SK-N-SH (cell line): ENCODE measurements at regions not wholly inside any gene's neighbourhood (a gene's known extent, or its start where the extent isn't known, plus 50 kb on each side); places are given as distances from the start of the nearest gene placed in this dataset.

Experiments used
- CTCF ChIA-PET: fragments of 300-600, 350-600 bp; formaldehyde crosslinking; extraction: SDS; loops from one replicate; lab custom pipeline; 2021; lab: Yijun Ruan, JAX
- POLR2A ChIA-PET: fragments of 350-600 bp; sonication (Branson Sonifier 250); formaldehyde crosslinking; extraction: SDS; loops from one replicate; lab custom pipeline; 2020; ENCODE audit warnings: antibody characterized with exemption, inconsistent platforms; lab: Yijun Ruan, JAX
- DNase-seq: peaks from one replicate; pipeline ENCODE4 v3.0.0; 2012
- H2AFZ ChIP-seq: fragments of 200-600 bp; sonication (generic); 2 replicates; pipeline ENCODE4 v1.8.1; 2016; ENCODE audit warnings: antibody characterized with exemption, mild to moderate bottlenecking, low read depth
- H3F3A ChIP-seq: fragments of 200-600 bp; sonication (generic); replicated peaks from 2 replicates; pipeline ENCODE3; 2016; ENCODE audit warnings: antibody characterized with exemption, mild to moderate bottlenecking; ENCODE audit not compliant: insufficient read depth
- H3K27ac ChIP-seq, 2 experiments: fragments of 200-500 bp in 1 of 2; fragments of 200-600 bp in 1 of 2; sonication (Bioruptor generic) in 1 of 2; sonication (generic), shearing (Covaris generic) in 1 of 2; 2 replicates each; pipeline versions ENCODE4 v1.5.1 to v1.6.1; 2014 to 2016; ENCODE audit warnings: low read depth in 2 of 2, inconsistent platforms in 1 of 2, low read length in 1 of 2, mild to moderate bottlenecking in 1 of 2, mixed read lengths in 1 of 2
- H3K27me3 ChIP-seq: fragments of 200-600 bp; sonication (generic), shearing (Covaris generic); 2 replicates; pipeline ENCODE4 v1.6.1; 2016; ENCODE audit warnings: mixed run types; ENCODE audit not compliant: insufficient read depth
- H3K36me3 ChIP-seq, 2 experiments: fragments of 200-500 bp in 1 of 2; fragments of 200-600 bp in 1 of 2; sonication (Bioruptor generic) in 1 of 2; sonication (generic) in 1 of 2; replicated peaks in 1 of 2; 2 replicates each; pipeline versions ENCODE3 to v1.5.1; 2014 to 2016; ENCODE audit warnings: low read length in 1 of 2, mild to moderate bottlenecking in 1 of 2; ENCODE audit not compliant: insufficient read depth in 2 of 2, control insufficient read depth in 1 of 2
- H3K4me1 ChIP-seq, 2 experiments: fragments of 200-500 bp in 1 of 2; fragments of 200-600 bp in 1 of 2; sonication (Bioruptor generic) in 1 of 2; sonication (generic), shearing (Covaris generic) in 1 of 2; 2 replicates each; pipeline versions ENCODE4 v1.5.1 to v1.6.1; 2014 to 2016; ENCODE audit warnings: low read depth in 1 of 2, low read length in 1 of 2, mixed run types in 1 of 2; ENCODE audit not compliant: insufficient read depth in 2 of 2, control insufficient read depth in 1 of 2
- H3K4me2 ChIP-seq: fragments of 200-600 bp; sonication (generic), shearing (Covaris generic); 2 replicates; pipeline ENCODE4 v1.6.1; 2017; ENCODE audit warnings: mixed run types
- H3K4me3 ChIP-seq, 2 experiments: fragments of 200-500 bp in 1 of 2; fragments of 200-600 bp in 1 of 2; sonication (Bioruptor generic) in 1 of 2; sonication (generic), shearing (Covaris generic) in 1 of 2; 2 replicates each; pipeline versions ENCODE4 v1.5.1 to v1.8.1; 2014 to 2016; ENCODE audit warnings: low read depth in 2 of 2, inconsistent platforms in 1 of 2, low read length in 1 of 2, mild to moderate bottlenecking in 1 of 2, mixed read lengths in 1 of 2, moderate library complexity in 1 of 2
- H3K79me2 ChIP-seq: fragments of 200-600 bp; sonication (generic); 2 replicates; pipeline ENCODE4 v1.8.1; 2017; ENCODE audit warnings: mild to moderate bottlenecking; ENCODE audit not compliant: insufficient read depth
- H3K9ac ChIP-seq: fragments of 200-600 bp; sonication (generic); 2 replicates; pipeline ENCODE4 v1.6.1; 2017; ENCODE audit warnings: mixed run types
- H3K9me2 ChIP-seq: fragments of 200-600 bp; sonication (generic); 2 replicates; pipeline ENCODE4 v1.6.1; 2017; ENCODE audit warnings: mixed run types
- H3K9me3 ChIP-seq: fragments of 200-600 bp; sonication (generic); 2 replicates; pipeline ENCODE4 v1.6.1; 2017; ENCODE audit warnings: mixed run types, mild to moderate bottlenecking, moderate library complexity
- H4K20me1 ChIP-seq: fragments of 200-600 bp; sonication (generic); 2 replicates; pipeline ENCODE4 v1.6.1; 2017; ENCODE audit warnings: mild to moderate bottlenecking, mixed run types; ENCODE audit not compliant: insufficient read depth
- CHD2 ChIP-seq: fragments of 150-350 bp; IDR thresholded peaks from 2 replicates; pipeline ENCODE4 v1.6.1; 2018; ENCODE audit warnings: low read length; ENCODE audit not compliant: partially characterized antibody
- ELF1 ChIP-seq: IDR thresholded peaks from 2 replicates; pipeline ENCODE4 v1.4.0; 2012
- EP300 ChIP-seq, 2 experiments: IDR thresholded peaks; 2 replicates each; pipeline versions ENCODE4 v1.4.0 to v1.6.1; 2012; ENCODE audit warnings: borderline replicate concordance in 1 of 2, low read depth in 1 of 2, low read length in 1 of 2
- FOXJ3 ChIP-seq: sonication (generic); formaldehyde crosslinking; IDR thresholded peaks from 2 replicates; pipeline ENCODE4 v1.5.1; 2020; ENCODE audit warnings: mild to moderate bottlenecking, missing genetic modification reagents
- FOXM1 ChIP-seq: IDR thresholded peaks from 2 replicates; pipeline ENCODE4 v1.4.0; 2012; ENCODE audit warnings: low read depth, mild to moderate bottlenecking
- GABPA ChIP-seq: IDR thresholded peaks from 2 replicates; pipeline ENCODE4 v1.4.0; 2012; ENCODE audit warnings: low read depth, mild to moderate bottlenecking
- IRF3 ChIP-seq: fragments of 150-350 bp; IDR thresholded peaks from 2 replicates; pipeline ENCODE4 v1.6.1; 2016; ENCODE audit warnings: mild to moderate bottlenecking, low read depth, low read length
- MAX ChIP-seq: IDR thresholded peaks from 2 replicates; pipeline ENCODE4 v1.4.0; 2012; ENCODE audit warnings: low read depth
- MXI1 ChIP-seq: IDR thresholded peaks from 2 replicates; pipeline ENCODE4 v1.6.1; 2012; ENCODE audit warnings: mild to moderate bottlenecking, low read depth, low read length, improper control_type of control experiment
- NRF1 ChIP-seq: IDR thresholded peaks from 2 replicates; pipeline ENCODE4 v1.6.1; 2012; ENCODE audit warnings: low read depth, mild to moderate bottlenecking, low read length
- PBX3 ChIP-seq: IDR thresholded peaks from 2 replicates; pipeline ENCODE4; 2012
- RCOR1 ChIP-seq: fragments of 150-350 bp; IDR thresholded peaks from 2 replicates; pipeline ENCODE4 v1.6.1; 2017; ENCODE audit warnings: antibody characterized with exemption, low read length
- REST ChIP-seq: IDR thresholded peaks from 2 replicates; pipeline ENCODE4 v1.6.1; 2012; ENCODE audit warnings: mild to moderate bottlenecking, low read depth, low read length, moderate library complexity
- RFX5 ChIP-seq: IDR thresholded peaks from 2 replicates; pipeline ENCODE4 v1.6.1; 2012; ENCODE audit warnings: mild to moderate bottlenecking, improper control_type of control experiment, low read length
- RXRA ChIP-seq: IDR thresholded peaks from 2 replicates; pipeline ENCODE4 v1.4.0; 2012; ENCODE audit warnings: low read depth, mild to moderate bottlenecking, borderline replicate concordance
- SIN3A ChIP-seq: IDR thresholded peaks from 2 replicates; pipeline ENCODE4 v1.6.1; 2012; ENCODE audit warnings: low read depth, mild to moderate bottlenecking, low read length, moderate library complexity, borderline replicate concordance
- SMC3 ChIP-seq: IDR thresholded peaks from 2 replicates; pipeline ENCODE4 v1.6.1; 2012; ENCODE audit warnings: low read depth, low read length, improper control_type of control experiment
- TAF1 ChIP-seq: IDR thresholded peaks from 2 replicates; pipeline ENCODE4 v1.6.1; 2012; ENCODE audit warnings: low read depth, mild to moderate bottlenecking, low read length, moderate library complexity, borderline replicate concordance
- YY1 ChIP-seq: IDR thresholded peaks from 2 replicates; pipeline ENCODE4 v1.4.0; 2012; ENCODE audit warnings: low read depth, mild to moderate bottlenecking
- ZBTB33 ChIP-seq: IDR thresholded peaks from 2 replicates; pipeline ENCODE4 v1.4.0; 2012; ENCODE audit warnings: low read depth, borderline replicate concordance
- WGBS: methylation state at CpG from one replicate; pipeline ENCODE4 v1.1.6; 2017; ENCODE audit warnings: low lambda C conversion rate; 5-methylcytosine and 5-hydroxymethylcytosine counted together

- no peak for DNase-seq
- Histone ChIP-seq H3K36me3 (no peaks in the 10 kb centered on the region), H3K4me2 (no peak overlapping the region), H3F3A (no peaks in the 10 kb centered on the region), H3K4me1 (no peaks in the 10 kb centered on the region; a peak in 1 of 4 replicates), H3K79me2 (no peaks in the 10 kb centered on the region), H3K4me3 (no peak overlapping the region), H4K20me1 (no peaks in the 10 kb centered on the region), H3K27me3 (no peaks in the 10 kb centered on the region; the same call in 1 of the 2 replicates), H3K9me2 (no peaks in the 10 kb centered on the region), H3K27ac (no peak overlapping the region), H3K9me3 (no peaks in the 10 kb centered on the region), H3K9ac (no peak overlapping the region), H2AFZ (no peak overlapping the region)
- TF ChIP-seq TAF1 (no peak), FOXJ3 (no peak), GABPA (no peak), ELF1 (no peak), PBX3 (no peak), RFX5 (no peak), MXI1 (no peak), RCOR1 (no peak), FOXM1 (no peak), EP300 (IDR thresholded peaks at IDR 0.05; ENCODE audit: borderline replicate concordance in 1 of 2, low read depth in 1 of 2, low read length in 1 of 2) (no peak), YY1 (no peak), IRF3 (no peak), RXRA (no peak), SMC3 (no peak)
- POLR2A ChIA-PET: no interaction called here
- CTCF ChIA-PET: interaction anchor here (0.9 to 3.8 kb wide), 4 partner anchors 8 to 720 kb away, joined by 3 to 25 read pairs (median 4); no protein-coding TSS in a partner anchor
- WGBS: 33% methylated on average over 5 of the region's 27 CpGs
These were observed 530.3 kb downstream of the BRD1 start for GRCh38 chr22:49297286-49297870.

GRCh38 chr22:49296561-49296960 is 531.1 kb downstream of the BRD1 start:
- H4K20me1 ChIP-seq: no peaks in the 10 kb centered on the region
- H3F3A ChIP-seq: no peaks in the 10 kb centered on the region
- H3K36me3 ChIP-seq: no peaks in the 10 kb centered on the region
- DNase-seq: no peak
- no peak overlapping the region for H3K4me2 ChIP-seq
- H3K27ac ChIP-seq: no peak overlapping the region
- no peaks in the 10 kb centered on the region; the same call in 1 of the 2 replicates for H3K27me3 ChIP-seq
- no peaks in the 10 kb centered on the region; a peak in 1 of 4 replicates for H3K4me1 ChIP-seq
- H3K79me2 ChIP-seq: no peaks in the 10 kb centered on the region
- no peaks in the 10 kb centered on the region for H3K9me2 ChIP-seq
- no peak overlapping the region for H3K4me3 ChIP-seq
- ChIA-PET CTCF (interaction anchor here (2.5 to 3.8 kb wide), 2 partner anchors 9 to 250 kb away, joined by 10 to 25 read pairs; no protein-coding TSS in a partner anchor), POLR2A (no interaction called here)
- no peak overlapping the region for H2AFZ ChIP-seq
- no peak overlapping the region for H3K9ac ChIP-seq
- 21% methylated on average over 11 of the region's 11 CpGs for WGBS
- H3K9me3 ChIP-seq: no peaks in the 10 kb centered on the region
- TF ChIP-seq RCOR1: no peak
- TF ChIP-seq NRF1: no peak
- TF ChIP-seq RXRA: no peak
- no peak for TF ChIP-seq CHD2
- TF ChIP-seq MAX: no peak
- TF ChIP-seq ZBTB33: no peak
- no peak for TF ChIP-seq REST
- TF ChIP-seq SIN3A: no peak
